H1 (cell line): ENCODE measurements at regions not wholly inside any gene's neighbourhood (a gene's known extent, or its start where the extent isn't known, plus 50 kb on each side); places are given as distances from the start of the nearest gene placed in this dataset.

Experiments used
- CTCF ChIA-PET: fragments of 300-600 bp; sonication (Branson Sonifier 250); formaldehyde crosslinking; loops from one replicate; lab custom pipeline; 2021; ENCODE audit not compliant: partially characterized antibody; lab: Charles Lee
- POLR2A ChIA-PET: fragments of 300-600 bp; sonication (Branson Sonifier 250); formaldehyde crosslinking; loops from one replicate; lab custom pipeline; 2021; ENCODE audit warnings: inconsistent platforms; ENCODE audit not compliant: partially characterized antibody; lab: Charles Lee
- DNase-seq, 2 experiments: peaks; one replicate each; pipeline versions ENCODE4 v3.0.0 to v3.0.0-alpha.2; 2010 to 2022; ENCODE audit warnings: low spot score in 2 of 2, low read depth in 1 of 2, mixed read lengths in 1 of 2
- FAIRE-seq: peaks from 2 replicates; lab custom pipeline; 2011; peaks lifted over from hg19 to GRCh38; lab: Jason Lieb, UNC
- H2AFZ ChIP-seq: 2 replicates; pipeline ENCODE4 v1.8.1; 2012; ENCODE audit warnings: low read length, inconsistent platforms
- H2AK5ac ChIP-seq: 2 replicates; pipeline ENCODE4 v1.6.1; 2013; ENCODE audit warnings: low read depth, low read length
- H2BK120ac ChIP-seq: replicated peaks from 2 replicates; pipeline ENCODE3; 2013; ENCODE audit warnings: low read depth, low read length, inconsistent platforms
- H2BK12ac ChIP-seq: 2 replicates; pipeline ENCODE4 v1.6.1; 2013; ENCODE audit warnings: low read depth, low read length
- H2BK15ac ChIP-seq: 2 replicates; pipeline ENCODE4 v1.6.1; 2013; ENCODE audit warnings: low read length
- H2BK20ac ChIP-seq: 2 replicates; pipeline ENCODE4 v1.6.1; 2013; ENCODE audit warnings: low read length
- H2BK5ac ChIP-seq: 2 replicates; pipeline ENCODE4 v1.6.1; 2013; ENCODE audit warnings: low read depth, low read length
- H3K14ac ChIP-seq: 2 replicates; pipeline ENCODE4 v1.6.1; 2013; ENCODE audit warnings: inconsistent platforms; ENCODE audit not compliant: insufficient read length
- H3K18ac ChIP-seq: 2 replicates; pipeline ENCODE4 v1.6.1; 2013; ENCODE audit warnings: low read length; ENCODE audit errors: extremely low read depth
- H3K23ac ChIP-seq: 2 replicates; pipeline ENCODE4 v1.6.1; 2013; ENCODE audit warnings: inconsistent platforms; ENCODE audit not compliant: insufficient read length
- H3K23me2 ChIP-seq: 2 replicates; pipeline ENCODE4 v1.6.1; 2013; ENCODE audit warnings: low read depth, low read length
- H3K27ac ChIP-seq: 2 replicates; pipeline ENCODE4 v1.6.1; 2011; ENCODE audit warnings: low read depth, low read length, inconsistent platforms
- H3K27me3 ChIP-seq, 4 experiments: replicated peaks in 1 of 4; 1 replicate in 1 of 4; 2 replicates in 3 of 4; pipeline versions ENCODE4 v1.6.1 to v1.8.1; 2011 to 2013; ENCODE audit warnings: low read length in 3 of 4, mild to moderate bottlenecking in 3 of 4, inconsistent platforms in 2 of 4, mixed read lengths in 2 of 4, moderate library complexity in 1 of 4; ENCODE audit not compliant: control insufficient read depth in 3 of 4, insufficient read depth in 3 of 4; ENCODE audit errors: extremely low read depth in 1 of 4
- H3K36me3 ChIP-seq, 4 experiments: 2 replicates each; pipeline versions ENCODE4 v1.6.1 to v1.8.1; 2011 to 2013; ENCODE audit warnings: mild to moderate bottlenecking in 4 of 4, low read length in 3 of 4, moderate library complexity in 2 of 4, control low read depth in 1 of 4, inconsistent platforms in 1 of 4; ENCODE audit not compliant: insufficient read depth in 4 of 4, control insufficient read depth in 2 of 4
- H3K4ac ChIP-seq: replicated peaks from 2 replicates; pipeline ENCODE3; 2013; ENCODE audit warnings: low read length, low read depth, mixed read lengths, inconsistent platforms; ENCODE audit not compliant: insufficient read length
- H3K4me1 ChIP-seq, 4 experiments: replicated peaks in 1 of 4; 1 replicate in 1 of 4; 2 replicates in 3 of 4; pipeline versions ENCODE4 v1.6.1 to v1.8.1; 2011 to 2013; ENCODE audit warnings: low read length in 3 of 4, inconsistent platforms in 2 of 4, mixed read lengths in 1 of 4; ENCODE audit not compliant: insufficient read depth in 4 of 4, control insufficient read depth in 3 of 4
- H3K4me2 ChIP-seq, 2 experiments: 2 replicates each; pipeline versions ENCODE4 v1.6.1 to v1.8.1; 2011 to 2013; ENCODE audit warnings: low read depth in 2 of 2, low read length in 2 of 2, control low read depth in 1 of 2, inconsistent platforms in 1 of 2, mild to moderate bottlenecking in 1 of 2; ENCODE audit not compliant: insufficient read depth in 1 of 2
- H3K4me3 ChIP-seq, 4 experiments: fragments of 200-600, 300-600 bp in 1 of 4; sonication (generic), shearing (Covaris generic), sonication (Bioruptor Twin) in 1 of 4; 2 replicates each; pipeline versions ENCODE4 v1.5.1 to v1.8.1; 2011 to 2016; ENCODE audit warnings: low read length in 4 of 4, low read depth in 3 of 4, control low read depth in 2 of 4, inconsistent platforms in 2 of 4, mild to moderate bottlenecking in 2 of 4, mixed read lengths in 1 of 4, moderate library complexity in 1 of 4; ENCODE audit not compliant: insufficient read depth in 2 of 4; ENCODE audit errors: extremely low read depth in 1 of 4
- H3K56ac ChIP-seq: replicated peaks from 2 replicates; pipeline ENCODE3; 2013; ENCODE audit warnings: low read depth, mild to moderate bottlenecking, mixed read lengths, low read length, inconsistent platforms; ENCODE audit not compliant: insufficient read length
- H3K79me1 ChIP-seq: 2 replicates; pipeline ENCODE4 v1.6.1; 2013; ENCODE audit warnings: low read depth, low read length, control low read depth
- H3K79me2 ChIP-seq, 2 experiments: 2 replicates each; pipeline versions ENCODE4 v1.6.1 to v1.8.1; 2012 to 2013; ENCODE audit warnings: low read length in 2 of 2, mild to moderate bottlenecking in 2 of 2, inconsistent platforms in 1 of 2; ENCODE audit not compliant: insufficient read depth in 2 of 2, control insufficient read depth in 1 of 2
- H3K9ac ChIP-seq, 4 experiments: replicated peaks in 1 of 4; 1 replicate in 1 of 4; 2 replicates in 3 of 4; pipeline versions ENCODE4 v1.6.1 to v1.8.1; 2011 to 2013; ENCODE audit warnings: low read depth in 3 of 4, low read length in 3 of 4, control low read depth in 2 of 4, mild to moderate bottlenecking in 2 of 4, moderate library complexity in 2 of 4, inconsistent platforms in 1 of 4; ENCODE audit errors: extremely low read depth in 1 of 4
- H3K9me3 ChIP-seq, 2 experiments: 2 replicates each; pipeline versions ENCODE4 v1.6.1 to v1.8.1; 2012 to 2013; ENCODE audit warnings: mild to moderate bottlenecking in 2 of 2, moderate library complexity in 2 of 2, control low read depth in 1 of 2, inconsistent platforms in 1 of 2, low read depth in 1 of 2, low read length in 1 of 2, mixed read lengths in 1 of 2; ENCODE audit not compliant: insufficient read depth in 2 of 2
- H4K20me1 ChIP-seq, 2 experiments: replicated peaks in 1 of 2; 2 replicates each; pipeline versions ENCODE3 to v1.8.1; 2011 to 2013; ENCODE audit warnings: inconsistent platforms in 2 of 2, low read length in 2 of 2, mild to moderate bottlenecking in 1 of 2; ENCODE audit not compliant: insufficient read depth in 2 of 2, control insufficient read depth in 1 of 2
- H4K5ac ChIP-seq: 2 replicates; pipeline ENCODE4 v1.6.1; 2013; ENCODE audit warnings: low read length, low read depth, mixed read lengths, inconsistent platforms; ENCODE audit not compliant: insufficient read length
- H4K8ac ChIP-seq: 2 replicates; pipeline ENCODE4 v1.8.0; 2013; ENCODE audit warnings: mild to moderate bottlenecking, moderate library complexity, low read length, inconsistent platforms; ENCODE audit not compliant: insufficient read depth; ENCODE audit errors: extremely low read depth
- H4K91ac ChIP-seq: replicated peaks from 2 replicates; pipeline ENCODE3; 2013; ENCODE audit warnings: low read length, mixed read lengths, inconsistent platforms; ENCODE audit not compliant: insufficient read length
- CBX5 ChIP-seq: fragments of 300-800, 300-1000 bp; sonication (generic); IDR thresholded peaks from 2 replicates; pipeline ENCODE4 v1.7.1; 2016; ENCODE audit warnings: antibody characterized with exemption, low read length, low read depth
- CHD2 ChIP-seq: IDR thresholded peaks from 2 replicates; pipeline ENCODE4 v1.6.1; 2012; ENCODE audit warnings: low read length, improper control_type of control experiment
- HDAC2 ChIP-seq, 2 experiments: fragments of 300-600 bp in 1 of 2; sonication (generic) in 1 of 2; IDR thresholded peaks; 2 replicates each; pipeline ENCODE4 v1.6.1; 2011 to 2012; ENCODE audit warnings: low read depth in 2 of 2, low read length in 2 of 2, mild to moderate bottlenecking in 2 of 2, moderate library complexity in 2 of 2, borderline replicate concordance in 1 of 2, inconsistent platforms in 1 of 2
- HDAC6 ChIP-seq: IDR thresholded peaks from one replicate; pipeline ENCODE4 v1.7.1; 2012; ENCODE audit warnings: low read depth, mild to moderate bottlenecking, inconsistent platforms, low read length, moderate library complexity
- POU5F1 ChIP-seq: IDR thresholded peaks from 2 replicates; pipeline ENCODE4 v1.6.1; 2011; ENCODE audit warnings: low read depth, mild to moderate bottlenecking, low read length, moderate library complexity
- RAD21 ChIP-seq, 2 experiments: IDR thresholded peaks in 1 of 2; conservative IDR thresholded peaks in 1 of 2; 2 replicates each; pipeline ENCODE4 v1.6.1; 2011; ENCODE audit warnings: low read depth in 2 of 2, low read length in 2 of 2, improper control_type of control experiment in 1 of 2, inconsistent platforms in 1 of 2, mild to moderate bottlenecking in 1 of 2, moderate library complexity in 1 of 2
- SIX5 ChIP-seq: IDR thresholded peaks from 2 replicates; pipeline ENCODE4 v1.6.1; 2011; ENCODE audit warnings: mild to moderate bottlenecking, low read depth, low read length
- SP1 ChIP-seq: IDR thresholded peaks from 2 replicates; pipeline ENCODE4 v1.6.1; 2011; ENCODE audit warnings: low read depth, low read length
- WGBS, 2 experiments: shearing (Covaris generic) in 1 of 2; methylation state at CpG; one replicate each; pipeline versions ENCODE4 v1.1.6 to v1.1.7; 2013 to 2015; ENCODE audit warnings: low lambda C conversion rate in 2 of 2, mixed read lengths in 2 of 2, inconsistent platforms in 1 of 2, low coverage in 1 of 2, missing lambda C conversion rate in 1 of 2; ENCODE audit not compliant: insufficient replicate concordance in 2 of 2, insufficient coverage in 1 of 2, insufficient read length in 1 of 2; ENCODE audit errors: extremely low coverage in 1 of 2, missing lambda C conversion rate in 1 of 2; 5-methylcytosine and 5-hydroxymethylcytosine counted together
- TF ChIP-seq, protein P1 (sequence below): IDR thresholded peaks from 2 replicates; pipeline ENCODE4 v1.6.1; 2012; ENCODE audit warnings: inconsistent platforms

DNA sequence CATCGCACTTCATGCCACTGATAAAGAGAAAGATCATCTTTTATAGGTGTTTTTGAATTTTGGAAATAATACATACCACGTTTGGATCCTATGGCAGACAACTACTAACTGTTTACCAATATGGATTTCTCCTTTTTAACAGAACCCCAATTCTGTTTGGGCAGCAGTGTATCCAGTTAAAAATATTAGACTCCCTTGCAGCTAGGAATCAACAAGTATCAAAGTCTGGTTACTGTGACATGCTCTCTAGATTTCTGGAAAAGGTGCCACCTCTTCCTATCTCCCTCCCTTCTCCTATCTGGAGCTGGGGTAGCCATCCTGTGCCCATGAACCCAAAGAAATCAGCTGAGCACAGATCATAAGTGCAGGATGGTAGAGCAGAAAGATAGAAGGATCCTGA, 54.1 kb upstream of the DTNBP1 start:
- no peak for FAIRE-seq
- ChIA-PET CTCF (interaction anchor here (1.2 to 2.0 kb wide), 3 partner anchors 14 to 489 kb away, joined by 3 to 4 read pairs (median 4); no protein-coding TSS in a partner anchor), POLR2A (no interaction called here)

More for the DNA sequence above, 54.1 kb upstream of the DTNBP1 start:
- Histone ChIP-seq H3K79me2 (no peaks in the 10 kb centered on the region), H4K8ac (no peak overlapping the region), H3K23me2 (no peaks in the 10 kb centered on the region), H3K9ac (no peak overlapping the region), H4K5ac (no peak overlapping the region), H3K36me3 (no peaks in the 10 kb centered on the region), H3K14ac (no peak overlapping the region), H3K4me3 (no peak overlapping the region), H3K79me1 (no peaks in the 10 kb centered on the region), H3K9me3 (peaks cover 0 to 7% of the 10 kb centered on the region in 2 experiments; a peak in 1 of 4 replicates), H4K20me1 (no peaks in the 10 kb centered on the region), H3K27ac (no peak overlapping the region), H3K4me1 (no peaks in the 10 kb centered on the region; a peak in 1 of 7 replicates), H2BK5ac (no peak overlapping the region), H4K91ac (no peak overlapping the region), H3K4ac (no peak overlapping the region), H2BK120ac (no peak overlapping the region), H3K18ac (no peak overlapping the region), H2AK5ac (no peak overlapping the region), H2AFZ (no peak overlapping the region), H2BK15ac (no peak overlapping the region), H2BK12ac (no peak overlapping the region), H2BK20ac (no peak overlapping the region), H3K23ac (no peak overlapping the region), H3K27me3 (no peaks in the 10 kb centered on the region), H3K4me2 (no peak overlapping the region), H3K56ac (no peak overlapping the region)
- no peak for TF ChIP-seq SIX5
- TF ChIP-seq, protein P1, sequence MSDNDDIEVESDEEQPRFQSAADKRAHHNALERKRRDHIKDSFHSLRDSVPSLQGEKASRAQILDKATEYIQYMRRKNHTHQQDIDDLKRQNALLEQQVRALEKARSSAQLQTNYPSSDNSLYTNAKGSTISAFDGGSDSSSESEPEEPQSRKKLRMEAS = no peak
- no peak for TF ChIP-seq HDAC2 (IDR thresholded peaks at IDR 0.05; ENCODE audit: borderline replicate concordance in 1 of 2, low read depth in 2 of 2, low read length in 2 of 2)
- no peak for TF ChIP-seq HDAC6
- TF ChIP-seq CBX5 = no peak
- TF ChIP-seq CHD2 = no peak
- no peak for TF ChIP-seq RAD21 (IDR thresholded peaks at IDR 0.05 in 1 of 2, conservative IDR thresholded peaks at IDR 0.05 in 1 of 2; ENCODE audit: low read depth in 2 of 2, low read length in 2 of 2)
- no peak for TF ChIP-seq SP1
- TF ChIP-seq POU5F1 = no peak
- DNase-seq = no peak
- 89% methylated on average over 2 of the region's 2 CpGs; no CpG with 5 or more reads in 1 of the 2 experiments for WGBS, 2 experiments
